ENCODE measurements at regions not wholly inside any gene's neighbourhood (a gene's known extent, or its start where the extent isn't known, plus 50 kb on each side); places are given as distances from the start of the nearest gene placed in this dataset.

GRCh38 chr2:58708565-58708964 lies 467.4 kb upstream of the FANCL start:
- intact Hi-C loops (cut with micrococcal nuclease; ENCODE audit: unreplicated experiment) = no loop called here
- BruUV-seq (replicated peaks) = no TSS peak
- TF ChIP-seq CTCF (IDR thresholded peaks at IDR 0.05 in 2 of 3, conservative IDR thresholded peaks at IDR 0.05 in 1 of 3; ENCODE audit: control insufficient read depth in 2 of 3, extremely low read depth in 1 of 3, insufficient read depth in 1 of 3, low read depth in 3 of 3, low read length in 3 of 3) (0 out of 6 replicates have a peak, but pooled peaks of 1 of the 3 experiments have one; percentile 3), ZZZ3 (IDR thresholded peaks at IDR 0.05; ENCODE audit: control insufficient read depth, insufficient read length, low read depth) (no peak)

GRCh38 chr2:58702302-58702885 lies 461.3 kb upstream of the FANCL start:
- H3K36me3 ChIP-seq (ENCODE audit: control insufficient read depth in 2 of 2, insufficient read depth in 2 of 2, low read length in 1 of 2) = no peaks in the 10 kb centered on the region
- no peak overlapping the region for H2AFZ ChIP-seq (ENCODE audit: control insufficient read depth, low read depth, low read length)
- H3K9me3 ChIP-seq (replicated peaks; ENCODE audit: control insufficient read depth, insufficient read depth, low read length) = no peaks in the 10 kb centered on the region
- 0% methylated on average over 2 of the region's 2 CpGs for WGBS (ENCODE audit: insufficient coverage, insufficient replicate concordance, low lambda C conversion rate, missing lambda C conversion rate)
- no peak overlapping the region for H3K4me3 ChIP-seq
- DNase-seq (ENCODE audit: low read depth, low spot score) (no peak), FAIRE-seq (no peak), ATAC-seq (peak; percentile 30; the same call in 2 of the 3 replicates)
- H3K4me2 ChIP-seq (ENCODE audit: control insufficient read depth, insufficient read depth) = no peak overlapping the region
- BruUV-seq (replicated peaks) = no TSS peak
- ChIA-PET RAD21 (ENCODE audit: unreplicated experiment) (no interaction called here), SMC1A (ENCODE audit: uncharacterized antibody, unreplicated experiment) (interaction anchor here (1.0 kb wide), 1 partner anchor 17 kb away, joined by 3 read pairs; no protein-coding TSS in a partner anchor), POLR2A (no interaction called here), CTCF (no interaction called here)
- H3K27me3 ChIP-seq (replicated peaks in 1 of 2; ENCODE audit: control insufficient read depth in 2 of 2, insufficient read depth in 2 of 2, low read length in 1 of 2) = no peaks in the 10 kb centered on the region
- no peak overlapping the region for H3K27ac ChIP-seq (ENCODE audit: control insufficient read depth, insufficient read depth)
- no peak overlapping the region for H3K9ac ChIP-seq (ENCODE audit: control insufficient read depth, insufficient read depth, low read length)
- H3K4me1 ChIP-seq (ENCODE audit: control insufficient read depth, insufficient read depth, low read length) = no peaks in the 10 kb centered on the region
- H4K20me1 ChIP-seq (ENCODE audit: control insufficient read depth, insufficient read depth) = no peaks in the 10 kb centered on the region
- TF ChIP-seq ASH2L (IDR thresholded peaks at IDR 0.05; ENCODE audit: borderline replicate concordance, low read depth) (no peak), JUNB (IDR thresholded peaks at IDR 0.05) (no peak)
- intact Hi-C loops (cut with micrococcal nuclease; ENCODE audit: unreplicated experiment) = no loop called here
- H3K79me2 ChIP-seq (ENCODE audit: control insufficient read depth, insufficient read depth, low read length) = no peaks in the 10 kb centered on the region
- in situ Hi-C loops (cut with MboI) = no loop called here

More at GRCh38 chr2:58708565-58708964, 467.4 kb upstream of the FANCL start:
- ChIA-PET RAD21 (ENCODE audit: unreplicated experiment) (no interaction called here), SMC1A (ENCODE audit: uncharacterized antibody, unreplicated experiment) (no interaction called here), CTCF (no interaction called here), POLR2A (no interaction called here)
- no peaks in the 10 kb centered on the region for H3K9me3 ChIP-seq (replicated peaks; ENCODE audit: control insufficient read depth, insufficient read depth, low read length)
- WGBS (ENCODE audit: insufficient coverage, insufficient replicate concordance, low lambda C conversion rate, missing lambda C conversion rate) = 0% methylated on average over 1 of the region's 1 CpG
- H4K20me1 ChIP-seq (ENCODE audit: control insufficient read depth, insufficient read depth) = no peaks in the 10 kb centered on the region
- no peak overlapping the region for H3K4me3 ChIP-seq
- in situ Hi-C loops (cut with MboI) = no loop called here
- H3K79me2 ChIP-seq (ENCODE audit: control insufficient read depth, insufficient read depth, low read length) = no peaks in the 10 kb centered on the region
- H3K9ac ChIP-seq (ENCODE audit: control insufficient read depth, insufficient read depth, low read length) = no peak overlapping the region
- H2AFZ ChIP-seq (ENCODE audit: control insufficient read depth, low read depth, low read length) = no peak overlapping the region
- H3K4me2 ChIP-seq (ENCODE audit: control insufficient read depth, insufficient read depth) = no peak overlapping the region
- FAIRE-seq (no peak), ATAC-seq (peak; percentile 33; the same call in 1 of the 3 replicates), DNase-seq (ENCODE audit: low read depth, low spot score) (no peak)
- H3K27me3 ChIP-seq (replicated peaks in 1 of 2; ENCODE audit: control insufficient read depth in 2 of 2, insufficient read depth in 2 of 2, low read length in 1 of 2) = no peaks in the 10 kb centered on the region
- H3K4me1 ChIP-seq (ENCODE audit: control insufficient read depth, insufficient read depth, low read length) = no peaks in the 10 kb centered on the region
- H3K27ac ChIP-seq (ENCODE audit: control insufficient read depth, insufficient read depth) = no peak overlapping the region
- no peaks in the 10 kb centered on the region for H3K36me3 ChIP-seq (ENCODE audit: control insufficient read depth in 2 of 2, insufficient read depth in 2 of 2, low read length in 1 of 2)

Data from GM12878 (cell line).